H1 (cell line): ENCODE measurements at regions not wholly inside any gene's neighbourhood (a gene's known extent, or its start where the extent isn't known, plus 50 kb on each side); places are given as distances from the start of the nearest gene placed in this dataset.
A peak's percentile ranks its signal among the peaks of the same experiment; 100 is the strongest.

Experiments used
- CTCF ChIA-PET: fragments of 300-600 bp; sonication (Branson Sonifier 250); formaldehyde crosslinking; loops from one replicate; lab custom pipeline; 2021; ENCODE audit not compliant: partially characterized antibody; lab: Charles Lee
- POLR2A ChIA-PET: fragments of 300-600 bp; sonication (Branson Sonifier 250); formaldehyde crosslinking; loops from one replicate; lab custom pipeline; 2021; ENCODE audit warnings: inconsistent platforms; ENCODE audit not compliant: partially characterized antibody; lab: Charles Lee
- DNase-seq, 2 experiments: peaks; one replicate each; pipeline versions ENCODE4 v3.0.0 to v3.0.0-alpha.2; 2010 to 2022; ENCODE audit warnings: low spot score in 2 of 2, low read depth in 1 of 2, mixed read lengths in 1 of 2
- FAIRE-seq: peaks from 2 replicates; lab custom pipeline; 2011; peaks lifted over from hg19 to GRCh38; lab: Jason Lieb, UNC
- H2AFZ ChIP-seq: 2 replicates; pipeline ENCODE4 v1.8.1; 2012; ENCODE audit warnings: low read length, inconsistent platforms
- H2AK5ac ChIP-seq: 2 replicates; pipeline ENCODE4 v1.6.1; 2013; ENCODE audit warnings: low read depth, low read length
- H2BK120ac ChIP-seq: replicated peaks from 2 replicates; pipeline ENCODE3; 2013; ENCODE audit warnings: low read depth, low read length, inconsistent platforms
- H2BK12ac ChIP-seq: 2 replicates; pipeline ENCODE4 v1.6.1; 2013; ENCODE audit warnings: low read depth, low read length
- H2BK15ac ChIP-seq: 2 replicates; pipeline ENCODE4 v1.6.1; 2013; ENCODE audit warnings: low read length
- H2BK20ac ChIP-seq: 2 replicates; pipeline ENCODE4 v1.6.1; 2013; ENCODE audit warnings: low read length
- H2BK5ac ChIP-seq: 2 replicates; pipeline ENCODE4 v1.6.1; 2013; ENCODE audit warnings: low read depth, low read length
- H3K14ac ChIP-seq: 2 replicates; pipeline ENCODE4 v1.6.1; 2013; ENCODE audit warnings: inconsistent platforms; ENCODE audit not compliant: insufficient read length
- H3K18ac ChIP-seq: 2 replicates; pipeline ENCODE4 v1.6.1; 2013; ENCODE audit warnings: low read length; ENCODE audit errors: extremely low read depth
- H3K23ac ChIP-seq: 2 replicates; pipeline ENCODE4 v1.6.1; 2013; ENCODE audit warnings: inconsistent platforms; ENCODE audit not compliant: insufficient read length
- H3K23me2 ChIP-seq: 2 replicates; pipeline ENCODE4 v1.6.1; 2013; ENCODE audit warnings: low read depth, low read length
- H3K27ac ChIP-seq: 2 replicates; pipeline ENCODE4 v1.6.1; 2011; ENCODE audit warnings: low read depth, low read length, inconsistent platforms
- H3K27me3 ChIP-seq, 4 experiments: replicated peaks in 1 of 4; 1 replicate in 1 of 4; 2 replicates in 3 of 4; pipeline versions ENCODE4 v1.6.1 to v1.8.1; 2011 to 2013; ENCODE audit warnings: low read length in 3 of 4, mild to moderate bottlenecking in 3 of 4, inconsistent platforms in 2 of 4, mixed read lengths in 2 of 4, moderate library complexity in 1 of 4; ENCODE audit not compliant: control insufficient read depth in 3 of 4, insufficient read depth in 3 of 4; ENCODE audit errors: extremely low read depth in 1 of 4
- H3K36me3 ChIP-seq, 4 experiments: 2 replicates each; pipeline versions ENCODE4 v1.6.1 to v1.8.1; 2011 to 2013; ENCODE audit warnings: mild to moderate bottlenecking in 4 of 4, low read length in 3 of 4, moderate library complexity in 2 of 4, control low read depth in 1 of 4, inconsistent platforms in 1 of 4; ENCODE audit not compliant: insufficient read depth in 4 of 4, control insufficient read depth in 2 of 4
- H3K4ac ChIP-seq: replicated peaks from 2 replicates; pipeline ENCODE3; 2013; ENCODE audit warnings: low read length, low read depth, mixed read lengths, inconsistent platforms; ENCODE audit not compliant: insufficient read length
- H3K4me1 ChIP-seq, 4 experiments: replicated peaks in 1 of 4; 1 replicate in 1 of 4; 2 replicates in 3 of 4; pipeline versions ENCODE4 v1.6.1 to v1.8.1; 2011 to 2013; ENCODE audit warnings: low read length in 3 of 4, inconsistent platforms in 2 of 4, mixed read lengths in 1 of 4; ENCODE audit not compliant: insufficient read depth in 4 of 4, control insufficient read depth in 3 of 4
- H3K4me2 ChIP-seq, 2 experiments: 2 replicates each; pipeline versions ENCODE4 v1.6.1 to v1.8.1; 2011 to 2013; ENCODE audit warnings: low read depth in 2 of 2, low read length in 2 of 2, control low read depth in 1 of 2, inconsistent platforms in 1 of 2, mild to moderate bottlenecking in 1 of 2; ENCODE audit not compliant: insufficient read depth in 1 of 2
- H3K4me3 ChIP-seq, 4 experiments: fragments of 200-600, 300-600 bp in 1 of 4; sonication (generic), shearing (Covaris generic), sonication (Bioruptor Twin) in 1 of 4; 2 replicates each; pipeline versions ENCODE4 v1.5.1 to v1.8.1; 2011 to 2016; ENCODE audit warnings: low read length in 4 of 4, low read depth in 3 of 4, control low read depth in 2 of 4, inconsistent platforms in 2 of 4, mild to moderate bottlenecking in 2 of 4, mixed read lengths in 1 of 4, moderate library complexity in 1 of 4; ENCODE audit not compliant: insufficient read depth in 2 of 4; ENCODE audit errors: extremely low read depth in 1 of 4
- H3K56ac ChIP-seq: replicated peaks from 2 replicates; pipeline ENCODE3; 2013; ENCODE audit warnings: low read depth, mild to moderate bottlenecking, mixed read lengths, low read length, inconsistent platforms; ENCODE audit not compliant: insufficient read length
- H3K79me1 ChIP-seq: 2 replicates; pipeline ENCODE4 v1.6.1; 2013; ENCODE audit warnings: low read depth, low read length, control low read depth
- H3K79me2 ChIP-seq, 2 experiments: 2 replicates each; pipeline versions ENCODE4 v1.6.1 to v1.8.1; 2012 to 2013; ENCODE audit warnings: low read length in 2 of 2, mild to moderate bottlenecking in 2 of 2, inconsistent platforms in 1 of 2; ENCODE audit not compliant: insufficient read depth in 2 of 2, control insufficient read depth in 1 of 2
- H3K9ac ChIP-seq, 4 experiments: replicated peaks in 1 of 4; 1 replicate in 1 of 4; 2 replicates in 3 of 4; pipeline versions ENCODE4 v1.6.1 to v1.8.1; 2011 to 2013; ENCODE audit warnings: low read depth in 3 of 4, low read length in 3 of 4, control low read depth in 2 of 4, mild to moderate bottlenecking in 2 of 4, moderate library complexity in 2 of 4, inconsistent platforms in 1 of 4; ENCODE audit errors: extremely low read depth in 1 of 4
- H3K9me3 ChIP-seq, 2 experiments: 2 replicates each; pipeline versions ENCODE4 v1.6.1 to v1.8.1; 2012 to 2013; ENCODE audit warnings: mild to moderate bottlenecking in 2 of 2, moderate library complexity in 2 of 2, control low read depth in 1 of 2, inconsistent platforms in 1 of 2, low read depth in 1 of 2, low read length in 1 of 2, mixed read lengths in 1 of 2; ENCODE audit not compliant: insufficient read depth in 2 of 2
- H4K20me1 ChIP-seq, 2 experiments: replicated peaks in 1 of 2; 2 replicates each; pipeline versions ENCODE3 to v1.8.1; 2011 to 2013; ENCODE audit warnings: inconsistent platforms in 2 of 2, low read length in 2 of 2, mild to moderate bottlenecking in 1 of 2; ENCODE audit not compliant: insufficient read depth in 2 of 2, control insufficient read depth in 1 of 2
- H4K5ac ChIP-seq: 2 replicates; pipeline ENCODE4 v1.6.1; 2013; ENCODE audit warnings: low read length, low read depth, mixed read lengths, inconsistent platforms; ENCODE audit not compliant: insufficient read length
- H4K8ac ChIP-seq: 2 replicates; pipeline ENCODE4 v1.8.0; 2013; ENCODE audit warnings: mild to moderate bottlenecking, moderate library complexity, low read length, inconsistent platforms; ENCODE audit not compliant: insufficient read depth; ENCODE audit errors: extremely low read depth
- H4K91ac ChIP-seq: replicated peaks from 2 replicates; pipeline ENCODE3; 2013; ENCODE audit warnings: low read length, mixed read lengths, inconsistent platforms; ENCODE audit not compliant: insufficient read length
- MAX ChIP-seq: IDR thresholded peaks from 2 replicates; pipeline ENCODE4 v1.6.1; 2012; ENCODE audit warnings: inconsistent platforms
- PHF8 ChIP-seq: fragments of 200-600 bp; sonication (generic); conservative IDR thresholded peaks from 2 replicates; pipeline ENCODE4 v1.7.1; 2012; ENCODE audit warnings: low read depth, mild to moderate bottlenecking, inconsistent platforms, low read length, moderate library complexity
- POLR2AphosphoS5 ChIP-seq: IDR thresholded peaks from 2 replicates; pipeline ENCODE4 v1.6.1; 2011; ENCODE audit warnings: low read depth, low read length
- SIRT6 ChIP-seq: IDR thresholded peaks from one replicate; pipeline ENCODE4 v1.7.1; 2012; ENCODE audit warnings: low read length, inconsistent platforms
- SIX5 ChIP-seq: IDR thresholded peaks from 2 replicates; pipeline ENCODE4 v1.6.1; 2011; ENCODE audit warnings: mild to moderate bottlenecking, low read depth, low read length
- TAF7 ChIP-seq: optimal IDR thresholded peaks from 2 replicates; pipeline ENCODE3; 2011; ENCODE audit warnings: low read depth, mild to moderate bottlenecking, inconsistent platforms, low read length, moderate library complexity, borderline replicate concordance
- ZNF274 ChIP-seq: IDR thresholded peaks from 2 replicates; pipeline ENCODE4 v1.7.0; 2012; ENCODE audit warnings: low read length, borderline replicate concordance; ENCODE audit errors: extremely low read depth
- WGBS, 2 experiments: shearing (Covaris generic) in 1 of 2; methylation state at CpG; one replicate each; pipeline versions ENCODE4 v1.1.6 to v1.1.7; 2013 to 2015; ENCODE audit warnings: low lambda C conversion rate in 2 of 2, mixed read lengths in 2 of 2, inconsistent platforms in 1 of 2, low coverage in 1 of 2, missing lambda C conversion rate in 1 of 2; ENCODE audit not compliant: insufficient replicate concordance in 2 of 2, insufficient coverage in 1 of 2, insufficient read length in 1 of 2; ENCODE audit errors: extremely low coverage in 1 of 2, missing lambda C conversion rate in 1 of 2; 5-methylcytosine and 5-hydroxymethylcytosine counted together

- Histone ChIP-seq H3K4me2 (no peak overlapping the region; a peak in 1 of 4 replicates), H4K91ac (peak overlapping the region; percentile 77), H3K23ac (no peak overlapping the region), H3K4me1 (peaks cover 2 to 20% (median 11%) of the 10 kb centered on the region in 4 experiments; a peak in 6 of 7 replicates), H3K23me2 (no peaks in the 10 kb centered on the region; the same call in 1 of the 2 replicates), H2AFZ (no peak overlapping the region), H3K56ac (no peak overlapping the region), H3K4ac (no peak overlapping the region), H3K9me3 (peaks cover 22 to 32% of the 10 kb centered on the region in 2 experiments), H3K27me3 (peaks cover 0 to 1% (median 0%) of the 10 kb centered on the region in 4 experiments; a peak in 1 of 7 replicates), H3K79me1 (no peaks in the 10 kb centered on the region), H3K36me3 (peaks cover 0 to 14% (median 6%) of the 10 kb centered on the region in 4 experiments; a peak in 2 of 8 replicates), H2AK5ac (peak overlapping the region; percentile 68; the same call in 1 of the 2 replicates), H3K4me3 (peak overlapping the region in 1 of 4 experiments; percentile 35; a peak in 1 of 8 replicates), H4K8ac (no peak overlapping the region), H2BK15ac (no peak overlapping the region), H3K79me2 (no peaks in the 10 kb centered on the region), H3K9ac (no peak overlapping the region), H4K5ac (peak overlapping the region; percentile 58), H2BK12ac (peak overlapping the region; percentile 82), H4K20me1 (no peaks in the 10 kb centered on the region), H3K18ac (peak overlapping the region; percentile 42; the same call in 1 of the 2 replicates), H2BK120ac (peak overlapping the region; percentile 96), H3K14ac (no peak overlapping the region), H3K27ac (0 out of 2 replicates have a peak overlapping the region, but pooled peaks have one; percentile 34), H2BK5ac (peak overlapping the region; percentile 79; the same call in 1 of the 2 replicates), H2BK20ac (peak overlapping the region; percentile 94; the same call in 1 of the 2 replicates)
- WGBS, 2 experiments: 89% methylated on average over 3 of the region's 3 CpGs; no CpG with 5 or more reads in 1 of the 2 experiments
- ChIA-PET CTCF (no interaction called here), POLR2A (no interaction called here)
- FAIRE-seq (no peak), DNase-seq (no peak)
- TF ChIP-seq SIRT6: no peak
- no peak for TF ChIP-seq MAX
- no peak for TF ChIP-seq TAF7
- no peak for TF ChIP-seq SIX5
- TF ChIP-seq ZNF274: no peak
- no peak for TF ChIP-seq PHF8
- TF ChIP-seq POLR2AphosphoS5: no peak
Observed at GRCh38 chr7:152968514-152968913, 209.0 kb downstream of the ACTR3B start.
